Right lobe of liver (tissue), 4 donors: ENCODE measurements at regions not wholly inside any gene's neighbourhood (a gene's known extent, or its start where the extent isn't known, plus 50 kb on each side); places are given as distances from the start of the nearest gene placed in this dataset.

Experiments used
- CTCF ChIP-seq, 4 donors: fragments of 200-600 bp in 3 of 4; fragments of 450-650 bp in 1 of 4; IDR thresholded peaks; one replicate each; pipeline versions ENCODE4 v1.5.1 to v1.8.0; 2016 to 2022; ENCODE audit warnings: antibody characterized with exemption in 4 of 4, mild to moderate bottlenecking in 2 of 4
- POLR2A ChIP-seq: fragments of 450-650 bp; IDR thresholded peaks from one replicate; pipeline ENCODE4 v1.6.1; 2017; ENCODE audit warnings: antibody characterized with exemption, mild to moderate bottlenecking
- donor health status: DM: no; HTN: no; CAD: no.
- donor health status: DM: no; HTN: no; CAD: no.
- donor health status: DM: no; HTN: yes; CAD: no.

DNA sequence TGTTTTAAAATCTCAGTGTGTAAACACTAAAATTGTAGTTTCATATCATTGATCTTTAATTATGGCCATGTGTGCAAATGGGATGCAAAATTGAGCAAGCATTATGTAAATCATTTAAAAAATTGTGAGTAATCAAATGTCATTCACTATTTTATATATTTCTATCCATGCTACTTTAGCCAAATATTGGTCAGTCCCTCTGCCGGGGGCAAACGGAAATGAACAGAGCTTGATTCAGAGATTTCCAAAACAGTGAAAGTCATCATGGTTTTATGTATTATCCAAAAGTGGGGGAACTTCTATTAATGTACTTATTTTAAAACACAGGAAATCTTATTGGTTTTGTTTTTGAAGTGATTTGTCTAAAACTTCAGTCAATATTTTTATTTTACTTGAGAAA is 219.1 kb downstream of the IRS2 start:
- TF ChIP-seq CTCF (IDR thresholded peaks at IDR 0.05) (peak in 3 of 4 donors; percentile 16 to 19 (median 16)), POLR2A (no peak)
